Natural killer cell treated with Interleukin-12 subunit alpha and Interleukin-12 subunit beta and Interleukin-15 and Interleukin-18, amount 100 ng/mL, for 72 hours (primary cell): ENCODE measurements at regions not wholly inside any gene's neighbourhood (a gene's known extent, or its start where the extent isn't known, plus 50 kb on each side); places are given as distances from the start of the nearest gene placed in this dataset.

Experiments used
- ATAC-seq, 2 donors: fragments of 150-1000 bp; cut with Tn5 transposase in 1 of 2; sonication (Bioruptor Pico), chemical (Tn5 transposase) in 1 of 2; 2 replicates each; pipeline ENCODE4 v1.10.0; 2021
- DNase-seq: peaks from one replicate; pipeline ENCODE4 v3.0.0; 2022; ENCODE audit warnings: low spot score
- H3K27ac Mint-ChIP-seq, 2 donors: 1 replicate in 1 of 2; 2 replicates in 1 of 2; pipeline ENCODE4 v1.8.0; 2022; ENCODE audit warnings: mixed read lengths in 2 of 2, mild to moderate bottlenecking in 1 of 2, moderate library complexity in 1 of 2
- H3K27me3 Mint-ChIP-seq, 2 donors: 1 replicate in 1 of 2; 2 replicates in 1 of 2; pipeline ENCODE4 v1.8.0; 2022; ENCODE audit warnings: mixed read lengths in 2 of 2
- H3K36me3 Mint-ChIP-seq: one replicate; pipeline ENCODE4 v1.8.0; 2022; ENCODE audit warnings: mixed read lengths
- H3K4me1 Mint-ChIP-seq, 2 donors: 1 replicate in 1 of 2; 2 replicates in 1 of 2; pipeline ENCODE4 v1.8.0; 2022; ENCODE audit warnings: low read depth in 2 of 2, mixed read lengths in 2 of 2, mild to moderate bottlenecking in 1 of 2
- H3K4me3 Mint-ChIP-seq: one replicate; pipeline ENCODE4 v1.8.0; 2022; ENCODE audit warnings: mixed read lengths
- H3K9me3 Mint-ChIP-seq: 2 replicates; pipeline ENCODE4 v1.8.0; 2022; ENCODE audit warnings: mixed read lengths

DNA sequence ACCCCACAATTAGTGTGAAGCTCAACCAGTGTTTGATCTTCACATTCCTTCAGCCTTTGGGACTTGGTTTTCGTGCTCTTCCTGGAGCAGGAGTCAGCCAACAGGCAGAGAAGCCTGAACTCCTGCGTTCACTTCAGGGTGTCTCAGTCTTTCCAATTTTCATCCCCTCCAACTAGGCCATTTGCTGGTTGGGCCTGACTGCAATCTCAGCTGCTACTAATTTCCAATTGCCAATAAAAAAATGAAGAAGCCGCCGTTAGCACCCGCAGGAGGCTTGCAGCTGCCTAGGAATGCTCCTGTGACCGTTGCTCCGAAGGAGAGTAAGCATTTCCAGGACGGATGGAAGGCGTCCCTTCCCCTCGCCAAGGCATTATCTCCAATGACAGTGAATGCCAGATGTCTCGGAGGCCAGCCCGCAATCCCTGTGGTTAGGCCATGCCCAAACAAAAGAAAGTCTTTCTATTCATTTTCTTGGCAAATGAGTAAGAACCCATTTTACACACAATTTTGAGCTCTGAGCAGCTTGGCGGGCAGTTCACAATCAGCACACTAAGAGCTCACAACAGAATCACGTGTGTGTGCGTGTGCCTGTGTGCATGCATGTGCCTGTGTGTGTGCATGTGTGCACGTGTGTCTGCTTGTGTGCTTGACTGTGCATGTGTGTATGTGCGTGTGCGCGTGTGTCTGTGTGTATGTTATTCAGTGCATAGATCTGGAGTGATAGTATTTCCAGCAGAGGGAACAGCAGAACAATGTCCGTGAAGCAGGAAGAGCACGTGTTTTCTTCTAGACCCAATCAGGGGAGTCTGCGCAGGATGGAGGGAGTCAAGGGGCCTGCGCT lies 301.2 kb downstream of the SMOC2 start:
- H3K4me1 Mint-ChIP-seq, result peaks cover 0 to 3% of the 10 kb centered on the region in 2 donors
- H3K36me3 Mint-ChIP-seq, result no peaks in the 10 kb centered on the region
- H3K9me3 Mint-ChIP-seq, result peaks cover 3% of the 10 kb centered on the region
- H3K4me3 Mint-ChIP-seq, result no peak overlapping the region
- DNase-seq (no peak), ATAC-seq (no peak)
- H3K27me3 Mint-ChIP-seq, result peaks cover 0 to 3% of the 10 kb centered on the region in 2 donors
- H3K27ac Mint-ChIP-seq, result no peak overlapping the region

DNA sequence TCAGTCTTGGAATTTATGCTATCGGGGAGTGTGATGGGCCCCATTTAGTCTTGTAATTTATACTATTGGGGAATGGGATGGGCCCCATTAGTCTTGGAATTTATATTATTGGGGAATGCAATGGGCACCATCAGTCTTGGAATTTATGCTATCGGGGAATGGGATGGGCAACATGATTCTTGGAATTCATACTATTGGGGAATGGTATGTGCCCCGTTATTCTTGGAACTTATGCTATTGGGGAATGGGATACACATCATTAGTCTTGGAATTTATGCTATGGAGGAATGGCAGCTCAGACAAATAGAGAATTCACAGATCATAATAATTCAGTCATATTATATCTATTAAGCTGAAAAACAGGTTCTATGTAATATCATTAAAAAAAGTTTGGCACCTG lies 300.3 kb downstream of the SMOC2 start:
- Mint-ChIP-seq H3K4me1 (peaks cover 0 to 3% of the 10 kb centered on the region in 2 donors), H3K9me3 (peaks cover 6% of the 10 kb centered on the region), H3K27ac (no peak overlapping the region), H3K36me3 (no peaks in the 10 kb centered on the region), H3K4me3 (no peak overlapping the region), H3K27me3 (peaks cover 0 to 8% of the 10 kb centered on the region in 2 donors)
- ATAC-seq, result no peak
- no peak for DNase-seq

DNA sequence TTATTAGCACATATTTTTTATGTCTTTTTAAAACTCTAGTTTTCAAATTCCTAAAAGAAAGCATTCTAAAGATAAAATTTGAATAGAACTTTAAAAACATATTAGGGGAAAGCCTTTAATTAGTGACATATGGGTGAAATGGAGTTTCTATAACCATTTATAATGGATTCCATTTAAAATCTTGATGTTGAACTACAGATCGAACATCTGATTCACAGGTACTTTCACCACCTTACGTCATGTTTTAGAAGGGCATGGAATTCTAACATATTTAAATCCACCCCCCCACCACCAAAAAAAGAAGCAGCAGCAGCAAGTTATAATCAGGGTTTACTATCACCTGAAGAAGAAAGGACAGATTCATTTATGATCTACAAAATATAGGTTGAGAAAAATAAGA lies 298.4 kb downstream of the SMOC2 start:
- Mint-ChIP-seq H3K9me3 (peaks cover 6% of the 10 kb centered on the region), H3K4me3 (no peak overlapping the region), H3K27ac (no peak overlapping the region), H3K27me3 (peaks cover 0 to 8% of the 10 kb centered on the region in 2 donors), H3K36me3 (no peaks in the 10 kb centered on the region), H3K4me1 (peaks cover 0 to 3% of the 10 kb centered on the region in 2 donors)
- DNase-seq, result no peak
- no peak for ATAC-seq

DNA sequence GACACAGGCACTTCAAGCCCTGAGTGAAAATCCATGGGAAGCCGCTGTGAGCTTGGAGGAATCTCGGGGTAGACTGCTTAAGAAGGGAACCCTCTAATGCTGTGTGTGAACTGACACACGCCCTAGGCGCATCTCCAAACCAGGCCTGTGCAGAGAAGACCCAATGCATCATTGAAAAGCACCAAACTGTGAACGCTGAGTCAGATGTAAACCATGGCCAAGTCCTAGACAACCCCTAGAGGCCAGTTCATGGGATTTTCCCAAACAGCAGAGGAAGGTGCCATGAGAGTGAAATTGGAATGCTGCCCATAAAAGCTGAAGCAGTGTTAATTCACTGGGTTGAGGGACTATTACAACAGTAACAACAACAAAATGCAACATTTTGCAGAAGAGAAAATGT lies 296.5 kb downstream of the SMOC2 start:
- Mint-ChIP-seq H3K36me3 (no peaks in the 10 kb centered on the region), H3K9me3 (peaks cover 5% of the 10 kb centered on the region), H3K27me3 (peaks cover 0 to 9% of the 10 kb centered on the region in 2 donors), H3K4me1 (peaks cover 0 to 2% of the 10 kb centered on the region in 2 donors), H3K4me3 (no peak overlapping the region), H3K27ac (no peak overlapping the region)
- no peak for ATAC-seq
- no peak for DNase-seq

DNA sequence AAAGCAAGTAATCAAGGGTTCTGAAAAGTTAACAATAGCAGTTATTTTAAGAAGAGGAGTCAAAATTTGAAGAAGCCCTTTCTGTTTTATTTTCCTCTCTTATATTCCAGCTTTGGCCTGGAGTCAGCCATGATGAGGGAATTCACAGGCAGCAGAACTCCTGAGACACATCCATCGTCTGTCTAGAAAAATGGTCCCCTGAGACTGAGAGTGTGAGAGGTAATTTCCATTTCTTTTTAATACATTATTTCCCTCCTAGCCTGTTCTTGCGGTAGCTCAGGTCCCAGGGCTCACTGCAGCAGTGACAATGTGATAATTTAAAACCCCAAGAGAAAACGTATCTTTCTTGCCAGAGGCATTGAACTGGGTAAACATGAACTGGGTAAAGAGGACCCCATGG lies 296.0 kb downstream of the SMOC2 start:
- Mint-ChIP-seq H3K4me1 (no peaks in the 10 kb centered on the region), H3K27me3 (peaks cover 0 to 7% of the 10 kb centered on the region in 2 donors), H3K9me3 (peaks cover 3% of the 10 kb centered on the region), H3K27ac (no peak overlapping the region), H3K4me3 (no peak overlapping the region), H3K36me3 (no peaks in the 10 kb centered on the region)
- DNase-seq (no peak), ATAC-seq (no peak)

DNA sequence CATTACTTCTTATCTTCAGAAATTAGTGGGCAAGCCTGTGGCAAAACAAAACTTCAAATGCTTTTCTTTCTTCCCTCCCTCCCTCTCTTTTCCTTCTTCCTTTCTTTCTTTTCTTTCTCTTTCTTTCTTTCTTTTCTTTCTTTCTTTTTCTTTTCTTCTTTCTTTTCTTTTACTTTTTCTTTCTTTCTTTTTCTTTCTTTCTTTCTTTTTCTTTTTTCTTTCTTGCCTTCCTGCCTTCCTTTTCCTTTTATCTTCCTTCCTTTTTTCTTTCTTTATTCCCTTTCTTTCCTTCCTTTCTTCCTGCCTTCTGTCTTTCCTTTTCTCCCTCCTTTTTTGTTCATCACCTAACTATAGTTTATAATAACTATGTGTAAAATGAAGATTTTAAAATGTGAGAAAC lies 295.1 kb downstream of the SMOC2 start:
- Mint-ChIP-seq H3K4me1 (no peaks in the 10 kb centered on the region), H3K4me3 (no peak overlapping the region), H3K36me3 (no peaks in the 10 kb centered on the region), H3K9me3 (peaks cover 3% of the 10 kb centered on the region), H3K27ac (no peak overlapping the region), H3K27me3 (peaks cover 0 to 9% of the 10 kb centered on the region in 2 donors)
- ATAC-seq (no peak), DNase-seq (no peak)

DNA sequence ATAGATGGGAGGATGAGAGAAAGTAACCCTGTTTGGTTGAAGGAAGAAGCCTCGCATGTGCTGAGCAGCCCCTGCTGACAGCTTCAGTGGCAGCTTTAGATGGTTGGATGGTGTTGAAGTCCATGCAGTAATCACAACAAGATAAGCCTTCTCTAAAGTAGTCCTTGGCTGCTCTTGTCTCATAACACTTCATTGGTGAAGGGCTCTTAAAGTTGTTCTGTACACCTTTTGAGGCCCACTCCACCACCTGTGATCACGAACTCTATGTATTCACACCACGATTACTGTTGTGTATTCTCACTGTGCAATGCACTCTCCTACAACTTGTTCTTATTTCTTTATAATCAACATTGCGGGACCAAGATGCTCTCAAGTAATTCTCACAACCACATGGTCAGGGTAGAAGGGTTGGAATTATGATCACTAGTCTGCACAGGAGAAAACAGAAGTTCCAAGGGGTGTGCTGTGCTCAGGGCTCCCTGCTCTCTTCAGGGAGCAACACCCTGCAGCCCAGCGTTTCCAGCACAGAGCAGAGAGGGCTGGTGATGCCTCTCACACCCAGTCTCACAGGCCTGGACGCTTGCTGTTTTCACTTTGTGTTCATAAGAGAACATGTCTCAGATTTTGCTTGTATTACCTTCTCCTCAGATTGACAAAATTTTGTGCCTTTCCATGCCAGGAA lies 294.4 kb downstream of the SMOC2 start:
- Mint-ChIP-seq H3K27me3 (peaks cover 0 to 9% of the 10 kb centered on the region in 2 donors), H3K27ac (no peak overlapping the region), H3K4me1 (no peaks in the 10 kb centered on the region), H3K36me3 (no peaks in the 10 kb centered on the region), H3K4me3 (no peak overlapping the region), H3K9me3 (peaks cover 3% of the 10 kb centered on the region)
- DNase-seq (no peak), ATAC-seq (no peak)

DNA sequence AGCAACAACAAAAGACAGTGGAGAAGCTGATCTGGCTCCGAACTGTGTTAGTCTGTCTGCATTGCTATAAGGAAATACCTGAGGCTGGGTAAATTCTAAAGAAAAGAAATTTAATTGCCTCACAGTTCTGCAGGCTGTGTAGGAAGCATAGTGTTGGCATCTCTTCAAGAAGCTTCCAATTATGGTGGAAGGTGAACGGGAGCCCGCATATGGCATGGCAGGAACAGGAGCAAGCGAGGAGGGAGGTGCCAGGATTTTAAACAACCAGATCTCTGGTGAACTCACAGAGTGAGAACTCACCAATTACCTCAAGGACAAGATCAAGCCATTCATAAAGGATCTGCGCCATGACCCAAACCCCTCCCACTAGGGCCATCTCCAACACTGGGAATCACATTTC lies 293.5 kb downstream of the SMOC2 start:
- H3K27me3 Mint-ChIP-seq, result peaks cover 0 to 9% of the 10 kb centered on the region in 2 donors
- no peaks in the 10 kb centered on the region for H3K36me3 Mint-ChIP-seq
- no peaks in the 10 kb centered on the region for H3K4me1 Mint-ChIP-seq
- ATAC-seq, result no peak
- peaks cover 3% of the 10 kb centered on the region for H3K9me3 Mint-ChIP-seq
- no peak for DNase-seq
- no peak overlapping the region for H3K4me3 Mint-ChIP-seq
- no peak overlapping the region for H3K27ac Mint-ChIP-seq

DNA sequence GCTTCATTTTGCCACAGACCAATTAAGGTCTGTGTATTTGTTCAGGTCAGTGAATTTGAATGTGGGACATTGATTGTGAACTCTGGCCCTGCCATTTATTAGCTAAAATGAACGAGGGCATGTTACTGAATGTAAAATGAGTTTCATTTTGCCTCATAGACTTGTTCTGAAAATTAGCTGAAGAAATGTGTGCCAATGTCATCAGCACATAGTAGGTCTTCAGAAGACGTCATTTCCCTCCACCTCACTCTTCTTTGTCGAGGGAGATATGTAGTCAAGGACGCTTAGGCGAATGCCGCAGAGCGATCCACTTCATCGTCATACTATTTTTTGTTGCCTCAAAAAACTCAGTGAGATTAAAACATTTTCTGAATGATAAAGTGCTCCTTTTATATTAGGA lies 291.7 kb downstream of the SMOC2 start:
- Mint-ChIP-seq H3K9me3 (peaks cover 3% of the 10 kb centered on the region), H3K4me1 (no peaks in the 10 kb centered on the region), H3K36me3 (no peaks in the 10 kb centered on the region), H3K4me3 (no peak overlapping the region), H3K27me3 (peaks cover 0 to 9% of the 10 kb centered on the region in 2 donors), H3K27ac (no peak overlapping the region)
- DNase-seq (no peak), ATAC-seq (no peak)

DNA sequence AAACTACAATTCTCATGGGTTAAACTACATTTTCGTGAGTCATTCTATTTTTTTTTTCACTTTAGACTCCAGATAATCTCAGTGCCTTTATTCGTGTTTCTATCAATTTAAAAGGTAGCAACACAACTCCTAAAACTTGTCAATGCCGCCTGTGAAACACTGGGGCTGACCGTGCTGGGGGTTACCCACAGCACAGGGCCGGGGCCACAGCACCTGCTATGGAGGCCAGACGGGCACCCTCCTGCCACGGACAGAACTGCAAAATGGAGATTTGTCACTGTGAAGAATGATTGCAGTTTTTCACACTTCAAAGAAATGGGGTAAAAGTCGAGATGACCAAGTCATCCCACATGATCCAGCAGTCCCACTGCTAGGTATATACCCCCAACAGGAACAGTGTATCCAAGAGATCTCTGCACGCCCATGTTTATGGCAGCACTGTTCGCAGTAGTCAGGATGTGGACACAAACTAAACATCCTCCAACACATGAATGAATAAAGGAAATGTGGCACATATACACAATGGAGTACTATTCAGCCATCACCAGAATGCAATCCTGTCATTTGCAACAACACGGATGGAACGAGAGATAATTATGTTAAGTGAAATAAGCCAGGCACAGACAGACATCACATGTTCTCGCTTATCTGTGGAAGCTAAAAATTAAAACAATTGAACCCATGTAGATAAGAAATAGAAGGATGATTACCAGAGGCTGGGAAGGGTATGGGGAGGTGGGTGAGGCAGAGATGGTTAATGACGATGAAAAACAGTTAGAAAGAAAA lies 290.1 kb downstream of the SMOC2 start:
- Mint-ChIP-seq H3K27me3 (peaks cover 0 to 4% of the 10 kb centered on the region in 2 donors), H3K27ac (no peak overlapping the region), H3K4me3 (no peak overlapping the region), H3K36me3 (no peaks in the 10 kb centered on the region), H3K4me1 (no peaks in the 10 kb centered on the region), H3K9me3 (no peaks in the 10 kb centered on the region)
- DNase-seq, result no peak
- no peak for ATAC-seq

DNA sequence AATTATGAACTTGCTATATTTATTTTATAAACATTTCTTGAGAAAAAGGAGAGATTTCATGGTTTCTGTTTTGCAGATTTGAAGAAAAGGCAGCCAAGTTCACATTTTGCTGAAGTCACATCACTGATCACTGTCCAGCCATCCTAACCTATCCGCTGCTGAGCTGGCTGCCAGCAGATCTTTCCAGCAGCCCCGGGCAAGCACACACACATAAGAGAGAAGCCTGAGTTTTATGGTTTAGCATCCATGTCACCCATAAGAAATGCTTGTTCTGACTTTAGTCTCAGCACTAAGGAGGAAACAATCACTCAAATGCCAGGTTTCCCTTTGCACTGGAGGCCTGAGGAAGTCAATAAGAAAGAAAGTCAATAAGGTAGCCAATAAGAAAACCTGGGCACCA lies 287.1 kb downstream of the SMOC2 start:
- H3K36me3 Mint-ChIP-seq, result no peaks in the 10 kb centered on the region
- DNase-seq, result no peak

DNA sequence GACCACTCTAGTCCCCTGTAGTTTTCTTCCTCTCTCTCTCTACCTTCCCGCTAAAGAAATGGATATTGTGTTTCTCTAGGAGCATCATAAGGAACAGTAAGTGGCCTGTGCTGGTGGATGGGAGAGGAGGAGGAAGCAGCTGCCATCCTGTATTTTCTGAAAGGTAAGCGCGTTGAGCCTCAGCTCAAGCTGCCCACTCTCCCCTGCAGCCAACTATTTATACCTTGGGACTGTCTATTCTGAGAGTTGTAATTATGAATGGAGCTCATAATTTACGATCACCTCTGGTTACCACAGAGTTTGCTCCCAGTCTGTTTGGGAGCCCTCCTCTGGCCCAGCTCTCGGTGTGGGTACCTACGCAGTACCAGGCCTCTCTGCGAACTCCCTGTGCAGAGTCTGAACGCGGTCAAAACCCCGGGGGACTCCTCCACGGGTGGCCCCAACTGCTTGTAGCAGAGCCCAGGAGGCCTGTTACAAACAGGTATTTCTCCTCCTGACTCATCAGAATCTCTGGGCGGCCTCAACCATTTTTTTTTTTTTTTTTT lies 285.4 kb downstream of the SMOC2 start:
- H3K4me1 Mint-ChIP-seq, result no peaks in the 10 kb centered on the region
- DNase-seq (no peak), ATAC-seq (no peak)
- H3K36me3 Mint-ChIP-seq, result no peaks in the 10 kb centered on the region
- no peak overlapping the region for H3K4me3 Mint-ChIP-seq
- H3K27ac Mint-ChIP-seq, result no peak overlapping the region
- H3K9me3 Mint-ChIP-seq, result no peaks in the 10 kb centered on the region
- H3K27me3 Mint-ChIP-seq, result peaks cover 0 to 2% of the 10 kb centered on the region in 2 donors

More for the DNA sequence above, 287.1 kb downstream of the SMOC2 start:
- Mint-ChIP-seq H3K27ac (no peak overlapping the region), H3K9me3 (no peaks in the 10 kb centered on the region), H3K27me3 (peaks cover 0 to 2% of the 10 kb centered on the region in 2 donors), H3K4me1 (no peaks in the 10 kb centered on the region), H3K4me3 (no peak overlapping the region)
- ATAC-seq, result no peak

DNA sequence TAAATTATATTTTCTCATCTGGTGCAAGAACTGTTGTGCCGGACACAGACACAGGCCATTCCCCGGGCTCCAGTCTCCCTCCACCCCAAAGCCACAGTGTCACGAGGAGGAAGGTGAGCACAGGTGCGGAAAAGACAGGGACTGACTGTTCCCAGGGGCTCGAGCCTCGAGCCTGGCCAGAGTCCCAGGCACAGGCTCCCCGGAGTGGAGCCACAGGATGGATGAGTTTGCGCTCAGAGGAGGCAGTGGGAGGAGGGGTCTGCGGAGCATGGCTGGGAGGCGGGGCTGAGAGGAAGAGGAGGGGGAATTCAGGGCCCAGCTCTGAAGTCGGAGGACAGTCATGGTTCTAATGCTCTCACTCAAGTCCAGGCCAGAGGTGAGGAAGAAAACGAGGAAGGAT lies 284.8 kb downstream of the SMOC2 start:
- H3K27ac Mint-ChIP-seq, result no peak overlapping the region
- no peaks in the 10 kb centered on the region for H3K9me3 Mint-ChIP-seq
- no peaks in the 10 kb centered on the region for H3K4me1 Mint-ChIP-seq
- ATAC-seq (no peak), DNase-seq (no peak)
- H3K27me3 Mint-ChIP-seq, result no peaks in the 10 kb centered on the region
- no peak overlapping the region for H3K4me3 Mint-ChIP-seq
- H3K36me3 Mint-ChIP-seq, result no peaks in the 10 kb centered on the region
